Activated naive CD8-positive, alpha-beta T cell treated with anti-CD3 and anti-CD28 coated beads, Interleukin-2, amount 10 ng/mL, durations not matched to agents 7 days and 5 days (primary cell): ENCODE measurements at regions not wholly inside any gene's neighbourhood (a gene's known extent, or its start where the extent isn't known, plus 50 kb on each side); places are given as distances from the start of the nearest gene placed in this dataset.
"Not testable (repeated sequence)": the region's sequence is repeated elsewhere in the genome, so short reads cannot be mapped to it uniquely, and the experiment has no call there.

Experiments used
- ATAC-seq: fragments of 150-1000 bp; cut with Tn5 transposase; one replicate; pipeline ENCODE4 v1.10.0; 2021; ENCODE audit warnings: low read depth, moderate library complexity
- POLR2A ChIA-PET: fragments of 350-600 bp; sonication (Branson Sonifier 250); formaldehyde crosslinking; loops from one replicate; lab custom pipeline; 2021; ENCODE audit warnings: antibody characterized with exemption; lab: Charles Lee
- DNase-seq: peaks from one replicate; pipeline ENCODE4 v3.0.0; 2021
- H3K27ac Mint-ChIP-seq: one replicate; pipeline ENCODE4 v1.8.0; 2022; ENCODE audit warnings: mild to moderate bottlenecking, mixed read lengths
- H3K27me3 Mint-ChIP-seq: one replicate; pipeline ENCODE4 v1.8.0; 2022; ENCODE audit warnings: mild to moderate bottlenecking, moderate library complexity, mixed read lengths
- H3K36me3 Mint-ChIP-seq: one replicate; pipeline ENCODE4 v1.8.0; 2021; ENCODE audit warnings: mild to moderate bottlenecking, mixed read lengths
- H3K4me1 Mint-ChIP-seq: one replicate; pipeline ENCODE4 v1.8.0; 2021; ENCODE audit warnings: mixed read lengths
- H3K4me3 Mint-ChIP-seq: one replicate; pipeline ENCODE4 v1.8.0; 2022; ENCODE audit warnings: mild to moderate bottlenecking, moderate library complexity, mixed read lengths
- H3K9me3 Mint-ChIP-seq: one replicate; pipeline ENCODE4 v1.8.0; 2021; ENCODE audit warnings: mixed read lengths

- H3K9me3 Mint-ChIP-seq: no peaks in the 10 kb centered on the region
- H3K27ac Mint-ChIP-seq: no peak overlapping the region
- no peak for DNase-seq
- H3K4me3 Mint-ChIP-seq: no peak overlapping the region
- no peaks in the 10 kb centered on the region for H3K36me3 Mint-ChIP-seq
- no peaks in the 10 kb centered on the region for H3K4me1 Mint-ChIP-seq
- POLR2A ChIA-PET: no interaction called here
- no peak for ATAC-seq
- no peaks in the 10 kb centered on the region for H3K27me3 Mint-ChIP-seq
Observed at GRCh38 chr2:57453945-57454344, 592.7 kb upstream of the VRK2 start.

- Mint-ChIP-seq H3K9me3 (peaks cover 2% of the 10 kb centered on the region), H3K27me3 (peaks cover 1% of the 10 kb centered on the region), H3K4me1 (no peaks in the 10 kb centered on the region), H3K27ac (no peak overlapping the region), H3K36me3 (no peaks in the 10 kb centered on the region), H3K4me3 (no peak overlapping the region)
- no peak for DNase-seq
- POLR2A ChIA-PET: no interaction called here
- no peak for ATAC-seq
Observed at GRCh38 chr2:57460396-57461276, 586.0 kb upstream of the VRK2 start.

GRCh38 chr2:57461624-57462023 lies 585.0 kb upstream of the VRK2 start:
- H3K9me3 Mint-ChIP-seq: peaks cover 2% of the 10 kb centered on the region
- no peaks in the 10 kb centered on the region for H3K36me3 Mint-ChIP-seq
- peaks cover 1% of the 10 kb centered on the region for H3K27me3 Mint-ChIP-seq
- ATAC-seq: no peak
- POLR2A ChIA-PET: no interaction called here
- no peak overlapping the region for H3K4me3 Mint-ChIP-seq
- H3K4me1 Mint-ChIP-seq: no peaks in the 10 kb centered on the region
- no peak for DNase-seq
- H3K27ac Mint-ChIP-seq: no peak overlapping the region

GRCh38 chr2:57465067-57465466 lies 581.5 kb upstream of the VRK2 start:
- H3K27ac Mint-ChIP-seq: no peak overlapping the region
- peaks cover 1% of the 10 kb centered on the region for H3K27me3 Mint-ChIP-seq
- POLR2A ChIA-PET: no interaction called here
- peaks cover 2% of the 10 kb centered on the region for H3K9me3 Mint-ChIP-seq
- no peak overlapping the region for H3K4me3 Mint-ChIP-seq
- no peak for ATAC-seq
- no peaks in the 10 kb centered on the region for H3K4me1 Mint-ChIP-seq
- no peaks in the 10 kb centered on the region for H3K36me3 Mint-ChIP-seq
- DNase-seq: no peak

- no peaks in the 10 kb centered on the region for H3K4me1 Mint-ChIP-seq
- POLR2A ChIA-PET: no interaction called here
- DNase-seq: no peak
- ATAC-seq: no peak
- H3K9me3 Mint-ChIP-seq: peaks cover 2% of the 10 kb centered on the region
- H3K4me3 Mint-ChIP-seq: no peak overlapping the region
- peaks cover 1% of the 10 kb centered on the region for H3K27me3 Mint-ChIP-seq
- no peak overlapping the region for H3K27ac Mint-ChIP-seq
- H3K36me3 Mint-ChIP-seq: no peaks in the 10 kb centered on the region
Observed at GRCh38 chr2:57465967-57466366, 580.6 kb upstream of the VRK2 start.

- Mint-ChIP-seq H3K4me3 (no peak overlapping the region), H3K36me3 (no peaks in the 10 kb centered on the region), H3K27me3 (no peaks in the 10 kb centered on the region), H3K9me3 (peaks cover 1% of the 10 kb centered on the region), H3K4me1 (no peaks in the 10 kb centered on the region), H3K27ac (no peak overlapping the region)
- POLR2A ChIA-PET: no interaction called here
- ATAC-seq: no peak
- DNase-seq: no peak
Observed at GRCh38 chr2:57475391-57475790, 571.2 kb upstream of the VRK2 start.

GRCh38 chr2:57479981-57480380 lies 566.6 kb upstream of the VRK2 start:
- no peak overlapping the region for H3K27ac Mint-ChIP-seq
- no peaks in the 10 kb centered on the region for H3K4me1 Mint-ChIP-seq
- H3K9me3 Mint-ChIP-seq: no peaks in the 10 kb centered on the region
- no peaks in the 10 kb centered on the region for H3K36me3 Mint-ChIP-seq
- POLR2A ChIA-PET: no interaction called here
- ATAC-seq: no peak
- no peak overlapping the region for H3K4me3 Mint-ChIP-seq
- no peaks in the 10 kb centered on the region for H3K27me3 Mint-ChIP-seq
- DNase-seq: no peak

GRCh38 chr2:57488061-57488460 lies 558.5 kb upstream of the VRK2 start:
- Mint-ChIP-seq H3K4me3 (no peak overlapping the region), H3K27ac (no peak overlapping the region), H3K4me1 (no peaks in the 10 kb centered on the region), H3K9me3 (no peaks in the 10 kb centered on the region), H3K36me3 (no peaks in the 10 kb centered on the region), H3K27me3 (peaks cover 4% of the 10 kb centered on the region)
- ATAC-seq (no peak), DNase-seq (no peak)
- POLR2A ChIA-PET: no interaction called here

GRCh38 chr2:57490741-57491140 lies 555.9 kb upstream of the VRK2 start:
- H3K27me3 Mint-ChIP-seq: peaks cover 4% of the 10 kb centered on the region
- no peaks in the 10 kb centered on the region for H3K9me3 Mint-ChIP-seq
- H3K4me3 Mint-ChIP-seq: no peak overlapping the region
- DNase-seq (no peak), ATAC-seq (no peak)
- POLR2A ChIA-PET: no interaction called here
- H3K4me1 Mint-ChIP-seq: no peaks in the 10 kb centered on the region
- H3K36me3 Mint-ChIP-seq: no peaks in the 10 kb centered on the region
- no peak overlapping the region for H3K27ac Mint-ChIP-seq

- H3K9me3 Mint-ChIP-seq: no peaks in the 10 kb centered on the region
- no peak for DNase-seq
- peaks cover 4% of the 10 kb centered on the region for H3K27me3 Mint-ChIP-seq
- H3K27ac Mint-ChIP-seq: no peak overlapping the region
- ATAC-seq: no peak
- H3K36me3 Mint-ChIP-seq: no peaks in the 10 kb centered on the region
- POLR2A ChIA-PET: no interaction called here
- H3K4me3 Mint-ChIP-seq: no peak overlapping the region
- H3K4me1 Mint-ChIP-seq: no peaks in the 10 kb centered on the region
Observed at GRCh38 chr2:57491213-57491612, 555.4 kb upstream of the VRK2 start.

- DNase-seq, ATAC-seq, H3K36me3 Mint-ChIP-seq, H3K4me3 Mint-ChIP-seq, H3K27ac Mint-ChIP-seq, H3K9me3 Mint-ChIP-seq, H3K27me3 Mint-ChIP-seq, H3K4me1 Mint-ChIP-seq, POLR2A ChIA-PET: not testable (repeated sequence)
Observed at GRCh38 chr2:57493966-57494365, 552.6 kb upstream of the VRK2 start.

- H3K4me1 Mint-ChIP-seq: no peaks in the 10 kb centered on the region
- H3K9me3 Mint-ChIP-seq: no peaks in the 10 kb centered on the region
- no peak for ATAC-seq
- POLR2A ChIA-PET: no interaction called here
- no peak overlapping the region for H3K4me3 Mint-ChIP-seq
- no peak overlapping the region for H3K27ac Mint-ChIP-seq
- no peak for DNase-seq
- H3K27me3 Mint-ChIP-seq: no peaks in the 10 kb centered on the region
- no peaks in the 10 kb centered on the region for H3K36me3 Mint-ChIP-seq
Observed at GRCh38 chr2:57497489-57498096, 549.0 kb upstream of the VRK2 start.

GRCh38 chr2:57504787-57505186 lies 541.8 kb upstream of the VRK2 start:
- Mint-ChIP-seq H3K27ac (no peak overlapping the region), H3K4me1 (no peaks in the 10 kb centered on the region), H3K4me3 (no peak overlapping the region), H3K27me3 (peaks cover 2% of the 10 kb centered on the region), H3K36me3 (no peaks in the 10 kb centered on the region), H3K9me3 (no peaks in the 10 kb centered on the region)
- no peak for ATAC-seq
- DNase-seq: no peak
- POLR2A ChIA-PET: no interaction called here

- Mint-ChIP-seq H3K4me1 (no peaks in the 10 kb centered on the region), H3K27ac (no peak overlapping the region), H3K27me3 (peaks cover 5% of the 10 kb centered on the region), H3K9me3 (no peaks in the 10 kb centered on the region), H3K4me3 (no peak overlapping the region), H3K36me3 (no peaks in the 10 kb centered on the region)
- POLR2A ChIA-PET: no interaction called here
- DNase-seq (no peak), ATAC-seq (no peak)
Observed at GRCh38 chr2:57509189-57509588, 537.4 kb upstream of the VRK2 start.
